OCI-LY3 (cell line): ENCODE measurements at regions not wholly inside any gene's neighbourhood (a gene's known extent, or its start where the extent isn't known, plus 50 kb on each side); places are given as distances from the start of the nearest gene placed in this dataset.

Source experiments
- CTCF ChIP-seq: fragments of 200-600, 300-600 bp; sonication (generic); IDR thresholded peaks from 2 replicates; pipeline ENCODE4 v1.5.1; 2014; ENCODE audit warnings: antibody characterized with exemption, low read length, low read depth
- EZH2phosphoT487 ChIP-seq: fragments of 200-600 bp; shearing (Covaris generic); IDR thresholded peaks from 2 replicates; pipeline ENCODE4 v1.6.1; 2018; ENCODE audit warnings: antibody characterized with exemption, mixed run types, low read depth

GRCh38 chr2:160596441-160596840 is 102.8 kb upstream of the RBMS1 start:
- TF ChIP-seq CTCF (no peak), EZH2phosphoT487 (no peak)
